ENCODE measurements at regions not wholly inside any gene's neighbourhood (a gene's known extent, or its start where the extent isn't known, plus 50 kb on each side); places are given as distances from the start of the nearest gene placed in this dataset.
"Not testable (repeated sequence)": the region's sequence is repeated elsewhere in the genome, so short reads cannot be mapped to it uniquely, and the experiment has no call there.

DNA sequence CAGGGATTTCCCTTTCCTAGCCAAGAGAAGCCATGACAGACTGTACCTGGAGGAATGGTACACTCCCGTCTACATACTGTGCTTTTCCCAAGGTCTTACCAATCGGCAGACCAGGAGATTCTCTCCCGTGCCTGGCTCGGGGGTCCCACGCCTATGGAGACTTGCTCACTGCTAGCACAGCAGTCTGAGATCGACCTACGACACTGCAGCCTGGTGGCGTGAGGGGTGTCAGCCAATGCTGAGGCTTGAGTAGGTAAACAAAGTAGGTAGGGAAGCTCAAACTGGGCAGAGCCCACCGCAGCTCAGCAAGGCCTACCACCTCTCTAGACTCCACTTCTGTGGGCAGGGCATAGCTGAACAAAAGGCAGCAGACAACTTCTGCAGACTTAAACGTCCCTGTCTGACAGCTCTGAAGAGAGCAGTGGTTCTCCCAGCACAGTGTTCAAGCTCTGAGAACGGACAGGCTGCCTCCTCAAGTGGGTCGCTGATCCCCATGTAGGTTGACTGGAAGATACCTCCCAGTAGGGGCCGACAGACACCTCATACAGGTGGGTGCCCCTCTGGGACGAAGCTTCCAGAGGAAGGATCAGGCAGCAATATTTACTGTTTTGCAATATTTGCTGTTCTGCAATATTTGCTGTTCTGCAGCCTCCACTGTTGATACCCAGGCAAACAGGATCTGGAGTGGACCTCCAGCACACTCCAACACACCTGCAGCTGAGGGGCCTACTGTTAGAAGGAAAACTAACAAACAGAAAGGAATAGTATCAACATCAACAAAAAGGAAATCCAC, 270.4 kb upstream of the TLE3 start:
- not testable (repeated sequence) for DNase-seq (ENCODE audit: low read depth)

DNA sequence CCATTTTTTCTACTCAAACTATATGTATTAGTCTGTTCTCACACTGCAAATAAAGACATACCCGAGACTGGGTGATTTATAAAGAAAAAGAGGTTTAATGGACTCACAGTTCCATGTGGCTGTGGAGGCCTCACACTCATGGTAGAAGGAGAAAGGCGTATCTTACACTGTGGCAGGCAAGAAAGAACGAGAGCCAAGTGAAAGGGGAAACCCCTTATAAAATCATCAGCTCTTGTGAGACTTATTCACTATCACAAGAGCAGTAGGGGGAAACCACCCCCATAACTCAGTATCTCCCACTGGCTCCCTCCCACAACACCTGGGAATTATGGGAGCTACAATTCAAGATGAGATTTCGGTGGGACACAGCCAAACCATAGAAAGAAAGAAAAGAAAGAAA, 266.3 kb upstream of the TLE3 start:
- not testable (repeated sequence) for DNase-seq (ENCODE audit: low read depth)

DNA sequence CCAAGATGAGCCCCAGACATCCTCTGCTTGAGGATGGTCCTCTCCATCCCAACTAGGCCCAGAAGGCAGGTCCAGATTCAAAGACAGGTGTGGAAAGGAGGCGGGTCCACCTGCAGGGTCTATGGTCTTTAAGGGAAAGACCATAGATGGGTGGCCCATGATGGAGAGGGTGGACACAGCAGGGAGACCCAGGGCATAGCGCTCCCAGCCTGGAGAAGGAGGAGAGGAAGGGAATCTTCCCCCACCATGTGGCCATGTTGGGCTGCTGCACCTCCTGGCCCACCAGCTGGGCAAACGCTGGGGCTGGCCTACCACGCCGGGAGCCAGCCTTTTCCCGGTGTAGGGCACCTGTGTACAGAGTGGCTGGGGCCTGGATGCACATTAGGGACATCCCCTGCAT, 265.2 kb upstream of the TLE3 start:
- no peak for DNase-seq (ENCODE audit: low read depth)

DNA sequence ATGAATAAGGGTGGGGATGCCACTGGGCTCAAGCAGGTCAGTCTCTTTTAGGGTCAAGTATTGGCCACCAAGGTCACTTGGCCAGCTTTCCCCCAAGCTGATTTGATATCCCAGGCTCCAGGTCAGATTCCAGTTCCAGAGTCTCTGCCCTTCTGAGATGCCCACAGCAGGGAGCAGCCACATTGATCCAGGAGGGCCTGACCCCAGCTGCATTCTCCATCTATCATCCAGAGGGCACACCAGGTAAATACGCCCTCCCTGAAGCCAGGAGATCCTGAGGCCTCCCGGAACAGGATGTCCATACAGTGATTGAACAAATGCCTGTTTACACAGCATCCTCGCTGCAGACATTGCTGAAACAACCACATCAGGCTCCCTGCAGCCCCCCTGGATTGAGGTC, 264.6 kb upstream of the TLE3 start:
- no peak for DNase-seq (ENCODE audit: low read depth)

DNA sequence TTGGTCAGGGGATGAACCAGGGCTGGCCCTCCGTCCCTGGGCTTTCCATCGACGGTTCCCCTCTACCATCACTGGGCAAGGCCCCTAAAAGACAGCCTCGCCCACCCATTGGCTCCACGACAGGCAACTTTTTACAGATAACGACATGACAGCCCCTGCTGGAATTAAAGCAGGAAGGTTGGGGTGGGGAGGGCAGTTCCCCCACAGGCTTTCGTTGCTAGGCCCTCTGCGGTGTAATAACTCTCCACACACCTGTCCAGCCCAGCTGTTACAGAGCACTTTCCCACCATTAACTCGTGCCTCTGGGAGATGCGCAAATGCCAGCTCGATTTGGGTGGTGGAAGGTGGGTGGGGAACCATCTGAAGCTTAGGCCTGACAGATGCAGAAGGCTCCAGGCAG, 264.2 kb upstream of the TLE3 start:
- no peak for DNase-seq (ENCODE audit: low read depth)

DNA sequence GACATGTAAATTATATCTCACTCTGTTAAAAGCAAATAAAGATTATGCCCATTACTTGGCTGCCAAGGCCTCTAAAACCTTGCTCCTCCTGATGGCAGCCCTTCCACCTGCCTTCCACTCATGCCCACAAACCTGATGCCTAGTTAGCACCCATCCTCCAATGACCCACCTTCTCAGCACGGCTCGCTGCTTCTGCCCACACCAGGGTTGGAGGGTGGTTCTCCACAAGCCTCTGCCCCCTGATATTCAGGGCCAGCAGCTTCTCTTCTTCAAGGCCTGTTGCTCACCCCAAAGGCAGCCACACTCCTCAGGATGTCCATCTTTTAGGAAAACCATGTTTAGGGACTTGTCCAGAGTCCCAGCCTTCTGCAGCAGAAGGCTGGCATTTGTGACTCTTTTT, 263.4 kb upstream of the TLE3 start:
- DNase-seq (ENCODE audit: low read depth) = no peak

DNA sequence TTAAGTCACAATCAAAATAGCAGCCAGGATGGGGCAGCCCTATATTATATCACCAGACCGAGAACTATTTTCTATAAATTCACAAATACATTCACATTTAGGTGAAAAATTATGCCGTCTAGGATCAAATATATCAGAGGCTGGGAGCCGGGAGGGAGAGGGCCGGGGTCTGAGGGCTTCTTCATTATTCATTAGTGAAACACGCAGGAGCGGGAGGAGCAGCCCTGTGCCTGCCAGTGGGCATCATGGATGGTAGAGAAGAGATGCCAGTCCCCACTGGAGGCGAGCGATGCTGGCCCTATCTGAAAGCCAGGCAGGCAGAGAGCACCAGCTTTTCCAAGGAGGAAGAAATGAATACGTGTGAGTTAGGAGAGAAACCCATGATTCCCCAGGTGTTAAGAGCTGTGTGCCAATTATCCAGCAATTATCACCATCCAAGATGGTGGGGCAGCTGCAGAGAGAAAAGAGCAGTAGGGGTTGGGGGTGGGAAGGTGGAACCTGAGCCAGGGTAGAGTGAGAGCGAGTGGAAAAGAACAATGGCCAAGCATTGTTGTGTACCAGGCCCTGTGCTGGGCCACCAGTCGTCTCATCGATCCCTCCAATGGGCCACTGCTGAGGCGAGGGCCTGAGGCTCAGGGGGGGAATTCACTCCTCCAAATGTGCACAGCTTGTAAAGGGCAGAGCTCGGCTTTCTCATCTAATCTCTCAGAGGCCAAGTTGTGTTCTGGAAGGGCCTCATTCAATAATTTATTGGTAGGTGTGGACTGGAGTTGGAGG, 261.3 kb upstream of the TLE3 start:
- DNase-seq (ENCODE audit: low read depth) = no peak

DNA sequence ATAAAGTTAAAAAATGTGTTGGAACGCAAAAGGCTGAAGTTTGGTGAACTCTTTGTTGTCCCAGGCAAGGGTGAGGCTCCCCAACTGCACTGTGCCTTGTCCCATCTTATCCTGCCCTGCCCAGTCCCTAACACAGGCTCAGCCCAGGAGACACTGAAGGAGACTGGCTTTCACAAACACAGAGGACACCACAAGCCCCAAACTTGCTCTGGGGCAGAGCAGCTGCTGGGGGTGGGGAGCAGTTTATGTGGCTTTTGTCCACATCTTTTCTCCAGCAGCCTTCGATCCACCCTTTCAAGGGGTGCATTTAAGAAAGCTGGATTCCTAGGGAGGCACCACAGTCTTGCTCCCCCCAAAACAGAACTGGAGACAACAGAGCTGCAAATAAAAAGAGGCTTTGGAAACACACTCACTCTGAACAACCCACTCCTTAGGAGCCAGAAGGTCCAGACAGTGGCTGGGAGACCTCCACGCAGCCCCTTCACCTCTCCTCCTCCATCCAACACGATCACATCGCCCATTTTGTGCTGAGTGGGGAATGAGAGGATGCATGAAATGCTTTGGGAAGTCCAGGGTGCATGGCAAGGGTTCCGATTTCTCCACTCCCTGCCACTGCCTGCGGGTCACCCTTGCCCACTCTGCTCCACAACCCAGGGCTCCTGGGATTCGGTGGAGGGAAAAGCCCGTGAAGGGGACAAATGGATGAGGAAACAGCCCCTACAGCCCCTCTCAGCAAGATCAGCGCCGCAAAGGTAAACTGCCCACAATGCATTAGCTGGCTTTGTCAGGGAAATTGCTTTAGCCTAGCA, 260.5 kb upstream of the TLE3 start:
- DNase-seq (ENCODE audit: low read depth) = no peak

DNA sequence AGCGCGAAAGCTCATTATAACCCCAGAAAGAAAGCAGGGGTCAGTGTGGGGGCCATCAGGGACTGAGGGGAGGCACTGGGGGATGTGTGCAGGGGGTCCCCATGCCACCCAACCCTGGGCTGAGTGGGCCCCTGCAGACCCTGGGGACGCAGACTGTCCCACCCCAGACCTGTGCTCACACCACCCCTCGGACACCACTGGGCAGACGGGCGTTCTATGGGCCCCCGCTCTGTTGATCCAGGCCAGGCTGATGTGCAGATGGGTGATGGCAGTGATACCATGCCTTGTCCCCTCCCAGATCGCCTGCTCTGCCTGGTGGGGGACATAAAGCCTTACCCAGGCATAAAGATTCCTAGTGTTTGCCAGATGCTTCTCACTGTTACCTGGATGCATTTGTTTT, 259.7 kb upstream of the TLE3 start:
- DNase-seq (ENCODE audit: low read depth) = no peak

DNA sequence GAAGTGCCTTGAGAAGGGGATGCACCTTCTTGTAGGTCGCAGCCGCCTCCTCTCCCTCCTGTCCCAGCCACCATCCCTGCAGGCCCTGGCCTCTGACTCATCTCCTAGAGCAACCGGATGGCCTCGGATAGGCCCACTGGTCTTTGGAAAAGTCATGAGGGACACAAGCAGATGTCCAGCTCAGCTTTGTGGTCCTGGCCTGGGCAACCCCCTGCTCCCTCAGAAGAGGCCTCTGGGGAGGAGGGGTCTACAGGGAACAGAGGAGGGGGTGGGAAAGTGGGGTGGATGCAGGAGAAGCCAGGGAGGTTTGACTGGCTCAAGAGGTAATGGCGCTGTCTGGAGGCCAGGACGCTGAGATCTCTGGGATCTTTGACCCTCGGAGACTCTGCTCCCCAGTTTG, 259.2 kb upstream of the TLE3 start:
- DNase-seq (ENCODE audit: low read depth) = no peak

DNA sequence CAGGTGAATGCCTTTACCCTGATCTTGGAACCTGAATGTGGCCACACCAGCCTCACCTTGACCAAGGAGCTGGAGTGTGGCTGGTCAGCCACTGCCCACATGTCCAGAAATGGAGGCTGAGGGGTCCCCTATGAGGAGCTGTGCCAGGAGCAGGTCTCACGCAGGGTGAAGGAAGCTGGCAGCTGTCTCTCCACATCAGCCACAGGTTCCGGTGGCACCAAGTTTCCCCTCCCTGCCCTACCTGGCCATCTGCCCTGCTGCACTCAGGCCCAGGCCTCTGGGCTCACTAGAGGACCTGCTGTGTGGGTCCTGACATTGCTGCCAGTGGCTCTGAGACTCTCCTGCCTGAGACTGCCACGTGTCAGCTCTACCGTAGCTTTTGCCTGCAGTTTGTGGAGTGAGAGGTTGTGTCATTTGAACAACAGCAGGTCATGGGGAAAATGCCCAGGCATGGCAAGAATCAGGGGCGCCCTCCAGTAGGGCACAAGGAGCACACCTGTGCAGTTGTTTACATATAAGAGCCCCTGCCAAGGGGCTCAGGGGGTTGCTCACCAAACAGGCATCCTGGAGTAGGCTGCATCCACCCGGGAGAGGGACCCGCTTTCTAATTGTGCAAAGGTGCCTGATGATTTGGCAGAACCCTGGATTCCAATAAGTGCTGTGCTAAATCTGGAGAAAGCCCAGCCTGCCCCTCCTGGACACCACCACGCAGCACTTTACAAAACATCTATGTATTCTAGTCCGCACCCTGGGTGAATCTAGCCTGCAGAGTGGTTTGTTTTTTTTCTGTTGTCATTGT, 258.5 kb upstream of the TLE3 start:
- no peak for DNase-seq (ENCODE audit: low read depth)

DNA sequence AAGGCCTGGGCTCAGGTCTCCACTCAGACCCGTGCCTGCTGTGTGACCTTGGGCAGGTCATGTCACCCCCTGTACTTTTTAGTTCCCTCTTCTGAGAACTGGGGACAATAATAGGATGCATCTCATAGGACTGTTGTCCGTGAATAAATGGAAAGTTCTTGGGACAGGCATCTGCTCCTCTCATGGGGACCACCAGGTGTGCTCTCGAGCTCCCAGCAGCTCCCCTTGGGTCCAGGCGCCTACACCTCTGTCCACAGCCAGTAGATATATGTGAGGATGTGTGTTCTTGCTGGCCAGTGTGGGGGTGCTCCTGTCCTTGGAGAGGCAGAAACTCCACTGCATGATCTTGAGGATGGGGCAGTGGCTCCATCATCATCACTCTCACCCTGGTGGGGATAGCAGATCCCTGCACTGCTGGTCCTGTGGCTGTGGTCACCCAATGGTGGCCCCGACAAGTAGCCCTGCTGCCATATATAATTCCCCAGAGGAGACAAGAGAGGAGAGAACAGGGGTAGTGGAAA, 257.6 kb upstream of the TLE3 start:
- no peak for DNase-seq (ENCODE audit: low read depth)

DNA sequence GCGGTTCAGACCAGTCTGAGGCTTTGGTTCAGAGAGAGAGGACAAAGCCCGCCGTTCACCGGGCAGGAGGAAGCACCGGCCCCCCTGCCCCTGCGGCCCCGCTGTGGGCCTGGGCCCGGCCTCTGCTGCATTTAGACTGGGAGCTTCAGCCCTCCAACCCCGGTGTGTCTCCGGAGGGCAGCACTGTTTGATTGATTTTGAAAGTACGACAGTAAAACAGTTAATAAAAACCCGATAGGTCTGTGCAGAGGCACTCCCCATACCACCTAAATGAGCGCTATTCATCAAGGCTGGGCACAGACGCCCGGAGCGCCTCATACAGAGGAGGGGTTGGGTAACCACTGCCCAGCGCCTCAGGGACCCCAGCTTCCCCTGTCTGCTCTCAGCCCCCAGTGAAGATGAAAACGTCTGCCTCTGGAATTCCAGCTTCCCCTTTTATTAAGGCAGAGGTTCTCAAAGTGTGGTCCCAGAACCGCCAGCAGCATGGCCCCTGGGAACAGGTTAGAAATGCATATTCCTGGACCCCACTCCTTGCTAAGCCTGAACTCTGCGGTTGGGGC, 256.7 kb upstream of the TLE3 start:
- DNase-seq (ENCODE audit: low read depth) = no peak

DNA sequence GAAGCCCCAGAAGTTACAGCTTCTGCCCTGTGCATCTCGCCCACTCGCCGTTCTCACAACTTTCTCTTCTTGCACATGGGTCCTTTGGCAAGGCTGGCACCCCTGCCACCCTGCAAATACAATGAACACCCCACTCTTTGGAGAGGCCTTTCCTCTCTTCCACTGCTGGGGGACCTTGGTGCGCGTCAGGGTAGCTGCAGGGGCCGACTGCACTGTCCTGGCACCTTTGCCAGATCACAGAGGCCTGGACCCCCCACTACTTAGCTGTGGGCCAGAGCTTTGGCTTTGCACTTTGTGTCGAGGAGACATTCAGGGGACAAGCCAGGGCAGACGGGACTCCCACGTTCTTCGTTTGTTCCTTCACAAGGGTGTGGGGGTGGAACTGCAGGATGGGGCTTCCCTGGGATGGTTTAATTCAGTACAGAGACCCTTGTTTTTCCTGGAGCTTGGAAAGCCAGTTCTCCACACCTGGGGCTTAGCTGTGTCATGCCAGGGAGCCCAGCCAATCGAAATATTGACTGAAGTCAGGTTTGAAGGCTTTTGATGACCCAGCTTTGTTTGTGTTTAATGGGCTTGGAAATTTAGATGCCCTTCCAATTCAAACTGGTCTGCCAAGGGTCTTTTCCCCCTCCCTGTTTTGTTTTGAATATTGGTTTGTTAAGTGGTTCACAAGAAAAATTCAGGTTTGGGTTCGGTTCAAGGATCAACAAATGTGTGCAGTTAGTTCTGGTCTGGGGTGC, 256.1 kb upstream of the TLE3 start:
- DNase-seq (ENCODE audit: low read depth) = no peak

DNA sequence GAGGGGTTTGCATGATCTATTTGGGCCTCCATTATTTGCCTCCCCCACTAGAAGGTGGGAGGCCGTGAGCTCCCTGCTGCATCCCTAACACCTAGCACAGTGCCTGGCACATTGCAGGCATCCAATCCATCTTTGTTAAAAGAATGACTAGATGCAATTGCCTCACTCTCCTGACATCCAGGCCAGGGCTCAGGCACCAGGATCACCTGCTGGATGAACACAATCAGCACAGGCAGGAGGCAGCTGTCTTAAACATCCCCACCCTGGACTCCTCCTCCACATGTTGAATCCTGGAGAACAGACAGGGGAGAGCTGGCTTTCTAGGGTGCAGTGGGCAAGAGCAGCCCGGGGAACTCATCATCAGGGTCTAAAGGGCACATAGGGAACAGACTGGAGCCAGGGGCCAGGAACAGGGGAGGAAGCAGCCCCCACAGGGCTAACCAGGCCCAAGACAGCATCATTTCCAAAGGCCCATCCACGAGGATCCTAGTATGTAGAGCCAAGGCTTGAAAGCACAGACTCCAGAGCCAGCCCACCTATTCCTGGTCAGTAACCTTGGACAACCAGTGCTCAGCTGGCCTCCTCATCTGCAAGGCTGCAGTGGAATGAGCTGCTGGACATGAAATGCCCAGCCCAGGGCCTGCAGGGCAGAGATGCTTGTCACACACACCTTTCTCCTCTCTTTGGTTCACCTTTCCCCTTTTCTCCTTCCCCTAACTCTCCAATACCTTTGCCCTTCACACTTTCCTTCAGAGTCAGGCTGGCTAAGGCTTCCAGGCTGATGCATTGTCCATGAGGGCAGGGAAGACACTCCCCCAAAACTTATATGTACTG, 254.4 kb upstream of the TLE3 start:
- no peak for DNase-seq (ENCODE audit: low read depth)

DNA sequence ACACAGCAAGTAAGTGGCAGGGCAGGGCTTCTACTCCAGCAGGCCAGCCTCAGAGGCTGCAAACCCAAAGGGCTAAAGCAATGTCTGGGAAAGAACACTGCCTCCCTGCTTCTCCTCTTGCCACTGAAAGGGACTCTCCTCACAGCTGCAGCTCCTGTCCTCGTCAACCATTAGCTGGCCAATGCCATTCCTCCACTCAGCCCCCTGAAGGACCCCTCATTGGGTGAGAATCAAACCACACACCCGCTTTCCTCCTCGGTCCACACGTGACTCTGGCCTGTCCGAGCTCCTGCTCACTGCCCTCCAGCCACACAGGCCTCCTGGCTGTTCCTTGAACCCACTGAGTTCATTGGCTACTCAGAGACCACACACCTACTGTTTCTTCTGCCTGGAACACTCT, 253.7 kb upstream of the TLE3 start:
- DNase-seq (ENCODE audit: low read depth) = no peak

DNA sequence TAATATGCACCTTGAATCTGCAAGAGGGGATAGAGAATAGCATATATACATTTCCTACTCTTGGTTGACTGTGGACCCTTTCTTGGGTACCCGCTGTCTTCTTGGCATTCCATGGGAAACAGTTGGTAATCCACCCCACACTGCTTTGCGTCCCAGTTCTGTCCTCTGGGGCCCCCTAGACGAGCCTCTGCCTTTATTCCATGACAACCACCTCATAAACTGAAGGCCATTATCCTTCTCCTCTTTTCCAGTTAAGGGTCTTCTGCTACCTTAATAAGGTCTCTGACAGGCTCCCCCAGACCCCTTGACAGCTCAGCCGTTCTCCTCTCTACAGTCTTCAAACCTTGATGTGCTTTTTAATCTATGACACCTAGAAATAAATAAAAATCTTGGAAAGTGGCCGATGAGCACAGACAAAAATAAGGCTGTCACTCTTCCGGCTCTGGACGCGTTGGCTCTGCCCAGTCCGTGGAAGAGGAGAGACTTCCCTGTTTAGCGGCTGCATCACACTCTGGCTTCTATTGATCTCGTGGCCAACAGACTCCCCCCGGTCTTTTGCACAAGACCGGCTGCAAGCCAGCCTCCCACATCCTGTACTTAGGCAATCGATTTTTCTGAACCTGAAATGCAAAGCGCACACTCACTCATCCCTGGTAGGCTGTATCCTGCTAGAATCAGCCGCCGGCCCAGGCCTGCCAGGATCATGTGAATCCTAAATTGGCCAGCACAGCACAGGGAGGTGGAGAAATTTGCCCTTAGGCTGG, 251.0 kb upstream of the TLE3 start:
- no peak for DNase-seq (ENCODE audit: low read depth)

DNA sequence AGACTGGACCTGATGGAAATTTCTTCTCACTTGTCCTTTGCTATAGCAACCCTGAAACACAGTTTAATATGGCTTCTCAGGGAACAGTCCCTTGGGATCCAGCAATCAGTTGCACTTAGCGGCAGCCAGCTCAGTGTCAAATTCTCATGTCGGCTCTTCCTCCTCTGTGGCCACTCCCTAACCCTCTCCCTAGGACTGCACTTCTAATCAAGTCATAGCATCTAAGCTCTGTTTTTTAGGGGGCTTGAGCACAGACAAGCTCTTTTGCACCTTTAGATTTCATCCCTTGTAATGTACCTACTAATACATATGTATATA, 250.5 kb upstream of the TLE3 start:
- DNase-seq (ENCODE audit: low read depth) = no peak
